ENCODE measurements at regions not wholly inside any gene's neighbourhood (a gene's known extent, or its start where the extent isn't known, plus 50 kb on each side); places are given as distances from the start of the nearest gene placed in this dataset.
A peak's percentile ranks its signal among the peaks of the same experiment; 100 is the strongest.

DNA sequence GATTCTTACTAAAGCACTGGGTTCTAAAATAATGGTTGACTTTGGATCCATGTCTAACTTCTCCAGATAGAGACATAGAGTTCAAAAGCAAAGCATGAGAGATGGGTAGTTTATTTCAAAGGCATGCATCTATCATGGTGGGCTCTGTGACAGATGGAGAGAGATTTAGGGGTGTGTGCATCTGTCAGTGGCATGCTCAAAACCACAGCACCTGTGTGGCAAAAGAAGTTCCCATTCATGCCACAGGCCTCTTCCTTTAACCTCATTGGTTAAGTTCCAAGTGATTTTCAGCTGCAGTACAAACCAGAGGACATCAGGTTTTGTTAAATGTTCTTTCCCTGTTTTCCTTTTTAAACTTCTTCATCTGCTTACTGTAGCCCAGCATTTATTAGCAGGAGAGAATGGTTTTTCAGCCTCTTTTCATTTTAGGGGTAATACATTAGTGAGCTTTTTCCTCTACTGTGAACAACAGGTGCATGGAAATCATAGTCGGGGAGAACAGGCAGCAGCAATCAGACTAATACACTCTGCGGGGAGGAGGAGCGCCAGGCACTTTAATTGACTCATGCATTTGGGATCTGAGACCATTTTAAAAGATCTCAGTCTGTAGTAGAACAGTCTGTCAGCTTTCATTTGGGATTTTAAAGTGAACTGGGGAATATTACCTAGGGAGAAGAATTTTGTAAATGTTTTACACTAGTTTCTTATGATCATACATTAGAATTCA, 52.4 kb upstream of the UPP2 start:
- no peak for ATAC-seq

DNA sequence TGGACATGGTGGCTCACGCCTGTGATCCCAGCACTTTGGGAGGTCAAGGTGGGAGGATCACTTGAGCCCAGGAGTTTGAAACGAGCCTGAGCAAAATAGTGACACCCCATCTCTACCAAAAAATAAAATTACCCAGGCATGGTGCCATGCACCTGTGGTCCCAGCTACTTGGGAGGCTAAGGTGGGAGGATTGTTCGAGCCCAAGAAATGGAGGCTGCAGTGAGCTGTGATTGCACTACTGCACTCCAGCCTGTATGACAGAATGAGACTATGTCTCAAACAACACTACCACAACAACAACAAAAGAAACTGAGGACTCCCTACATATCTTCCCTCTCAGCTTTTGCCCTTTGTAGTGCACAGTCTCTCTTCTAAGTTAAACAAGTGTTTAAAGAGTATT, 53.3 kb upstream of the UPP2 start:
- no peak for ATAC-seq

DNA sequence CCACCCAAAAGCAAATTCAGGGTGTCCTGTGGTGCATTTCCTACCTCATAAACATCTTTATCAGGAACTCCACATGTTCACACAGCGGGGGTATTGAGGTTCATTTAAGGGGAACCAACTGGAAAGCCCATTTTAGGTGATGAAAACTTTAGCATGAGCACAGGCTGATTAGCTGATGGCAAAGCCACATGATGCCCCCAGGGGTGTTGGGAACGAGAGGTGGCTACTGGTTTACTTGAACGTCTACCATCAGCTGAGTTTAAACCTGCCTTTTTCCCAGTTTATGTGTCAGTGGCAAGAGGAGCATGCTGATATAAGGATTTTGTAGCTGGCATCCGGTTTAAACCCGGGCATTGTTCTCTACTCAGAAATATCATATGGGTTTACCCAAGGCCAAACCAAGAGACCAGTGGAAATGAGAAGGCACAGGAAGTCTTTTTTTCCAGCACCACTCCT, 54.5 kb upstream of the UPP2 start:
- no peak for ATAC-seq

DNA sequence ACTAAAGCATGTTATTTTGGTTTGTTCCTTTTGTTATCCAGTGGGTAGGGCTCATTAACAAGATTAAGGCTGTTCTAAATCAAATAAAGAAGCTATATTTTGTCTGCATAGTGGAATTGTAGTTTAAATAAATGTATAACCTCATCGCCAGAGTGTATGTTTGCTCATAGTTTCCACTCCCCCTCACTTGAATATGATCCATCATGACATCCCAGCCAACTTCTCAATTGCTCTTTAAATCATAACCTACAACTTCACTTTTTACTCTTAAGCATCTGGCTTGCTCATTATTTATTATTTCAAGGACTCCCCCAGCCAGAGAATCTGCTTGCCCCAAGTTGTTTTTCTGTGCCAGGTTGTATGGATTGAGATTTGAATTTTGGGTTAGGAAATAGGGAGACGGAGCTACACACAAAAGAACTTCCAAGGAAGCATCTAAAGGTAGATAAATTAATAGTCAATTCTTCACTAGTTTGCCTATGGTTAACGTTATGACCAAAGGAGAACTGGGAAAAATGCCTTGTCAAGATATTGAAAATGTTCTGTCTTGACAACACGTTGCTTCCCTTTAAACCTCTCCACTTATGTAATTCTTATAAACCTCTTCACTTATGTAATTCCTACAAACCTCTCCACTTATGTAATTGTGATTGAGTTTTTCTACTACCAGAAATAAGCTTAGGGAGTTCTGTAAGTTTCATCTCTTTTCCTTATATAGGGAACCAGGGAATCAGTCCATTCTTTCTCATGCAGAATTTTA, 55.4 kb upstream of the UPP2 start:
- ATAC-seq: no peak

DNA sequence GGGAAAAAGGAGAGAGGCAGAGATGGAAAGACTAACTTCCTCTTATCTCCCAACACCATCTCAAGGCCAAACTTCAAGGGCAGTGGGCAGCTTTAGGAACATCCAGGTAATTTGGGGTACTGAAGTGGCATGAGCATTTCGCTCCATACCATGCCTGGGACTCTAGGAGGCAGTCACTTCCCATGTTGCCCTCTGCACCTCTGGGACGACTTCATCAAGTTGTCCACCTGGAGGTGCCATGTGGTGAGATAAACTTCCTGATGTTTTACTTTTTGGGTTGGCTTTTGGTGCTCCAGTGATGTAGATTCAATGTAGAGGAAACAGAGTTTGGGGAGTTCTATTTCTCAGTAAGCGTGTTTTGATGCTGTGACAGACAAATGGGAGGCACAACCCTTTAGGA, 56.3 kb upstream of the UPP2 start:
- no peak for ATAC-seq

DNA sequence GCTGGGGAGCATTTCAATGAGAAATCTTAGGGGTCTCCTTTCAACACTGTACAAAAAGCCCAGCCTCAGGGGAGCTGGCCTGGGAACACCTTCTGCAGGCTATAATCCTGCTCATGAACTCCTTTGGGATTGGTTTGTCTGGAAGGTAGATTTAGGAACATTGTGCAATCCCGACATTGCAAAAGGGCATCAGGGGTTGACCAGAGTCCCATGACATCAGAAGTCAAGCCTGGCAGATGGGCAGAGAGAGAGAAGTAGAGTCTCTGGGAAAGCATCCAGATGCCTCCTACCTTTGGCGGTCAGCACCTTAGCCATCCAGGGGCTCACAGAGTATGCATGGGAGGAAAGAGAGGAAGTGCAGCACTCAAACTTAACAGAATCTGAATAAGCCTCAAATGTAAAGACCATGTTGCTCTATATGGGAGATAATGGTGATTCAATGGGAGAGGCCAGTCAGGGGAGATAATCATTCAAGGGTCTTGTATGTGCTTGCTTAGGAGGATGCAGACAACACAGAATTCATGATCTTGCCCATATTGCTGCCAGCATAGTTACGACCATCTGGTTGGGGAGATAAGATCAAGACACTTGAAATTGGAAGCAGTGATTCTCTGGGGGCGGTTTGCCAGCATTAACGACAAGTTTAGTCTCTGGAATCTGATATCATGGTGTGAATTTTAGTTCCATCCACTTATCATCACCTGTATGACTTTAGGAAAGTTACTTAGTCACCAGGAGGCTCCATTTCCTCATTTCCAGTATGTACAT, 58.3 kb upstream of the UPP2 start:
- no peak for ATAC-seq

DNA sequence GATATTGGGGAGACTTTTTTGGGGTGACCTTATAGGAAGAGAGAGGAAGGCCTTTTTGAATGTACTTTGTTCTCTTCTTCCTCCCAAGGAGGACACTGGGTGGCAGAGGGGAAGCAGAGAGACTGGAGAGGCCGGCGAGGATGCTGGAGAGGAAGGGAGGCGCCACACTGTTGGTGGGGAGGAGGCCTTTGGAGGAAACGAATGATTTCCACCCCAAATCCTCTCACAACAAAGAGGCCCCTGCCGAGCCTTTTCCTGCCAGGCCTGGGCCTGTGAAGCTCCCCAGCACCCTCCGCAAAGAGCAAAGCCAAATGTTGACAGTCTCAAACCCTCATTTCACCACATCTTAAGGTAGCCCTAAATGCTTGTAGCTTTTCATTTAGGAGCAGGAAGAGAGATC, 59.0 kb upstream of the UPP2 start:
- no peak for ATAC-seq

DNA sequence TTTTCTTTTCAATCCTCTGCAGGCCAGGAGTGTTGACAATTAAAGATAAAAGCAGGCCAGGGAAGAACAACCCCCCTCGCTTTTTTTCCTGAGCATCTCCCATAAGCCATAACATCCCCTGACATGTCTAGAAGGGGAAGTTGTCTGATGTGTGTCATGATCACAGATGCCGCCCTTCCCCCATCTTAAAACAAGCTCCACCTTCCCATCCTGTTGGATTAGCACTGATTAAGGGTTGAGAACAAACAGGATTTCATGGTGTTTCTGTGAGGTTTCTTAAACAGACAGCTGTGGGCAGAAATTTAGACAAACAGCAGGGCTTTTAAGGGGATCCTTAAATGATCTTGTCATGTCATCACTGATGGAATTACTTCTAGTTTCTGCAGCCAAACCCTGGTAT, 59.4 kb upstream of the UPP2 start:
- ATAC-seq: no peak

DNA sequence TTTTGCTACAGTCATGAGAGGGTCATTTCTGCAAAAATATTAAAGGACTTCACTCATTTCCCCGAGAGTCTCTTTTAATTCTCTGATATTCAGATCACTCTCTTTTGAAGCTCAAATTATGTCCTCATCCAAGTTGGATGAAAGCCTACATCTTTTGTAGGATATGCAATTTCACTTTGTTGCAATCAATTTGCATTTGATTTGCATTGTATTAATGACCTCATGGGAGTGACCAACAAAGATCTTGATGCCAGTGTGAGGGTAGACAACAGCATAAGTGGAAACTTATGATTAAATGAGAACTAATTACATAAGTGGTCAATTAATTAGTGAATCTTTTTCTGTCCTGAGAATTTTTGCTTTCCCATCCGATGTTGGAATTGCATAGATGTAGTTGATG, 60.3 kb upstream of the UPP2 start:
- ATAC-seq: no peak

DNA sequence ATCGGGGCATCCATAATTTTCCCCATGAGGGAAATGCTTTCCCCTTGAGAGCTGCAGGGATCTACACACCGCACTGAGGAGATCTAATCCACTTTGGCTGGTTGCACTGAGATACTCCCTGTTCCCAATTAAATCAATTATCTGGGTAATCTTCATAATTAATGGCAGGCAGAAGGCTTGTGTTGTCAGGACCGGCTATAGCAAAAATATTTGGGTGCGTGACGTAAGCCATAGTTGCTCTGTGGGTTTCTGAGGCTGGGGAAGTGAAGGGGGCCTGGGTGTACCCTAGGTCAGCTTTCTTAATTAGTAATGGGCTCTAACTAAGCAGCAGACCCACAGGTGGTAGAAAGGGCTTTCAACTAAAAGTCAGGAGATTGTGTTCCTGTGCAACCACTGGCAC, 62.8 kb upstream of the UPP2 start:
- ATAC-seq: no peak

DNA sequence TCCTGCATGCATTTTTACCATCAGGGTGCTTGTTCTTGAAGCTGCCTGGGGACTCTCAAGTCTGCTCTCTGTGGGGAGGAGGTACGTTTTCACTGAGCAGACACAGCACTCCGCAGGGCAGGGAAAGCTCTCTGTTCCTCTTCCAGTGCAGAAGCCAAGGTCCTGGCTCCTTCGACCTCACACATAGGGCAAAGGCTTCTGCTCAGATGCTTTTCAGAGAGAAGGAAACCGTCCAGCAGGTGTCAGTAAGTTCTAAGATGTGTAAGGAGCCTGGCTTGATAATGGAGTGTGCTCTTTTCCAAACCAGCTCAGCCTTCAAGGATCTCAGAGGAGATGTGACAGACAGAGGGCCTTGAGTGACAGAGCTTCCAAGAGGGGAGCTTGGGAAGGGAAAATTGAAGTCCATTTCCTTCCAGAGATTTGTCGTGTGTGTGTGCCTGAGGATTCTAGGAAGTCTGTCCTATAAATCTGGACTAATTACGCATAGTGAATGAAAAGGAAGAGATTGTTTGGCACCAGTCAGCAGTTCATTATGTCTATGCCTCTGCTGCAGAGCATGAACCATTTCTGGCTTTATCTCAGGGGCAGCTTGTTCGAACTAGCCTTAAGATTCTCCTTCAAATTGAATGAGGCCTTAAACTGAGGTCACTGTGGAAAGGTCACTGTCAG, 67.3 kb upstream of the UPP2 start:
- no peak for ATAC-seq

DNA sequence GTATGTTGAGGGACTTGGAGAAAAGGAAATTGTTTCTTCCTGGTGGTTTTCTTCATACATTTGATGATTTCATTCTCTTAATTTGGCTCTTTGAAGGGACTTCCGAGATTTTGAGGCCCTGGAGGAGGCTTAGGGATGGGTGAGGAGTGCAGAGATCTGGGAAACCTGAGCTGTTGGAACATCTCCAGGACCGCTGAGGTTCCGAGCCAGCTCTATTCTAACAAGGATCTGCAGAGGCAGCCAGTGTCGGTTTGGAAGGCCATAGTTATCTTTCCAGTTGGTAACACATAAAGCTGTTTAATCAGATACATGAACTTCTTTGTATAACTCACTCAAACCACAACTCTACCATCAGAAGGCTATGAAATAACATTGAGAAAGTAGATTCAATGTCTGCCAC, 70.3 kb upstream of the UPP2 start:
- no peak for ATAC-seq

DNA sequence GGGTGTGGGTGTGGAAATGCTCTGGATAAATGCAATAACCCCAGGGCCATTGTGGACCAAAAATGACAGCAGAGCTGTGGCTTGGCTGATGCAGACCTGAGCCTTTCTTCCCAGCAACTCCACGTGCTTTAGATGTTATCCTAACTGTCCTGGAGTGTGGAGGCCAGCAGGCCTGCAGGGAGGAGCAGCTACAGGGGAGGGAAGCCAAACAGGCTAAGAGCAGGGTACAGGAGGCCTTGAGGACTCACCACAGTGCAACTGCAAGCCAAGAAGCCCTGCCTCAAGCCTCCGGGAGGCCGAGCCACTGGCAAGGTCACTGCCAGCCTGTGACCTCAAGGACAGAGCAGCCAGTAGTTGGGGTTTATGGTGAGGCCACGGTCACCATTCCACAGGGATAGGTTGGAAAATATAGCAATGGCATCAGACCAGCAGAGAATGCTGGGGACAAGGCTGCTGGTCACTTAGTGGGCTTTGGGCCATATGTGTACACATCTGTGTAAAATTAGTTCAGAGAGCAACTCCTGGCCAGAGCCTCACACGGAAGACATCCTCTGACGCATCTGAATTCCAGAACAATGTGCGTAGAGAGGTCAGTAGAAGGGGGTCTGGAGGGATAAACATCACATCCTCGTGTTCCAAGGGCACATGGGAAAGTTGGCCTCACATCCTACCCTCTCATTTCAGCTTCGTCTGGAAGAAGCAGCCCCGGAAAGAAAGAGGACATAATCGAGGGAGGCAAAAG, 76.2 kb upstream of the UPP2 start:
- ATAC-seq: no peak

DNA sequence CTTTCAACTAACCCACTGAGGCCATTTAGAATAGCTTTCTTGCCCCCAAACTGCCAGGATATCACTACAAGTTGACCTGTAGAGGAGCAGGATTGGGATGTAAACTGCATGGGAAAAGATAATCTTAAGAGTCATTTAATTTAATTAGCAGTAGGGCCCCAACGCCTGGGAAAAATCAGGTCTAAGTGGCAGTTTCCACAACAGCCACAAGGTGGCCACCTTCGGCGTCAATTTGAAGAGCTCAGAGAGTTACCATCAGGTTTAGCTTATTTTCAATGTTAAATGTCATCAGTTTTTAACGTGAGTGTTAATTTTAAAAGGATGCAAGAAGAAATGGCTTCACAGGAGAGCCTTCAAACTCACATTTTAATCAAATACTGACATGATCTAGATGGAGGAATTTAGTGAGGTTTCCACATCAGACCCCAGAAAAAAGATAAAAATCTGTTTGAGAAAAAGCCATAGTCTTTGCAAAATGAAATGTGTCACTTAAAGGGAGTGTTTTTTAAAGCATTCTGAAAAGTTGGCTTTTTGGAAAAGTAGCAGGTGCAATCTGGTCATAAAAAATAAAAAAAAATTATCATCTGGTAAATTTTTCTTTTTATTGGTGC, 77.3 kb upstream of the UPP2 start:
- ATAC-seq: no peak

DNA sequence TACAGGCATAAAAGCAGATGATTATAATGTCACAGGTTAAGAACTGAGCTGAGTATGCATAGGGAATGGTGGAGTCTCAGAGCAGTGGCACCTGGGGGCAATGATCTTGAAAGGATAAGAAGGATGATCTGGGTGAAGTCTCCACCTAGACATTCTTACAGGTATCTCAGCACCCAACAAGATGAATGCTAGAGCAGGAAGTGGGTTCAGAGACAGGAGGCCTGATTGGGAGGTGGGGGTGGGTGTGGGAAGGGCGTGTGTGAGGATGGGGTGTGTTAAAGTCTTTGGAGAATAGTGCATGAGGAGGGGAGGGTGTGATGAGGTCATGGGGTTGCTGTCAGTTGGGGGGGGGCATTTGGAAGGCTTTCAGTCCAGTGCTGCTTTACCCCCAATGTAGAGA, 78.8 kb upstream of the UPP2 start:
- ATAC-seq: no peak

DNA sequence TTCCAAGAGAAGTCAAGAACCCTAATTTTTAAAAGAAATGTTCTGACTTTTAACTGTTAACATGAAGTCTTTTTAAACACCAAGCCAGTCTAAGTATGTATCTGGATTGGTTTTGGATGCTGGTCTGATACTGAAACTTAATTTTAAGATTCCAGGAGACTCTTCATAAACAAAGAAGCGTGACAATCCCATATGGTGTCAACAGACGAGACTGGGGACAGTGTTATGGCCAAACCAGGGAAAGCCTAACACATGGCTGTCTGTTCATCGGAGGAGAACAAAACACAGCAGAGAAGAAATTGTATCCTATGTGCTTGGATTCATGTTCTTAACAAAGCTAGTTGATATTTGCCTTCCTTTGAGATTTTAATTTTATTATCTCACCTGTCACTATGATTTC, 80.5 kb upstream of the UPP2 start:
- no peak for ATAC-seq

DNA sequence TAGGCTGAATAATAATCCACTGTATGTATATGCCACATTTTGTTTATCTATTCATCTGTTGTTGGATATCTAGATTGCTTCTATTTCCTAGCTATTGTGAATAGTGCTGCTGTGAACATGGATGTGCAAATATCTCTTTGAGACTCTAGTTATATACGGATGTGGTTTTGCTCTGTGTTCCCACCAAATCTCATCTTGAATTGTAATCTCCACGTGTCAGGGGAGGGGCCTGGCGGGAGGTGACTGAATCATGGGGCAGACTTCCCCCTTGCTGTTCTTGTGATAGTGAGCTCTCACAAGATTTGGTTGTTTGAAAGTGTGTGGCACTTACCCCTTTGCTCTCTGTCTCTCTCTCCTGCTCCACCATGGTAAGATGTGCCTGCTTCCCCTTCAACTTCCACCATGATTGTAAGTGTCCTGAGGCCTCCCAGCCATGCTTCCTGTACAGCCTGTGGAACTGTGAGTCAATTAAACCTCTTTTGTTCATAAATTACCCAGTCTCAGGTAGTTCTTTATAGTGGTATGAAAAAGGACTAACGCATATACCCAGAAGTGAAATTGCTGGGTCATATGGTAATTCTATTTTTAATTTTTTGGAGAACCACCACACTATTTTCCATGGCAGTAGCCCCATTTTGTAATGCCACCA, 86.1 kb upstream of the UPP2 start:
- no peak for ATAC-seq

DNA sequence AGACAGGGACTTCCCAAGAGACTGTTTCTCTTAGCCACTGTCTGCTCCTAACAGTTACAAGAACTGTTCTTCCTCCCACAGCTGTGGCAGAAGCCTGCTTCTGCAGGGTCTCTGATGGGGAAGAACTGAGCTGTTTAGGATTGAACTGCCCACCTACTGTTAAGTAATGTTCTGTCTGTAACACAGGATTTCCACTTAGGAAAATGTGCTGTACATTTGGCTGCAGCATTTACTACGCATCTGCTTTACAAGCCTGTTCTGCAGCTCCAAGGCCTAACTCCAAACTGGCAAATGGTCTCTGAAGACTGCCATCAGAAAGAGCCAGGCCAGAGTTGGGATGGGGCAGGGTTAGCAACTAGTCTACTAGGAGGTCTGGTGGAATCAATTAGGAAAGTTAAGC, 87.8 kb upstream of the UPP2 start:
- no peak for ATAC-seq

DNA sequence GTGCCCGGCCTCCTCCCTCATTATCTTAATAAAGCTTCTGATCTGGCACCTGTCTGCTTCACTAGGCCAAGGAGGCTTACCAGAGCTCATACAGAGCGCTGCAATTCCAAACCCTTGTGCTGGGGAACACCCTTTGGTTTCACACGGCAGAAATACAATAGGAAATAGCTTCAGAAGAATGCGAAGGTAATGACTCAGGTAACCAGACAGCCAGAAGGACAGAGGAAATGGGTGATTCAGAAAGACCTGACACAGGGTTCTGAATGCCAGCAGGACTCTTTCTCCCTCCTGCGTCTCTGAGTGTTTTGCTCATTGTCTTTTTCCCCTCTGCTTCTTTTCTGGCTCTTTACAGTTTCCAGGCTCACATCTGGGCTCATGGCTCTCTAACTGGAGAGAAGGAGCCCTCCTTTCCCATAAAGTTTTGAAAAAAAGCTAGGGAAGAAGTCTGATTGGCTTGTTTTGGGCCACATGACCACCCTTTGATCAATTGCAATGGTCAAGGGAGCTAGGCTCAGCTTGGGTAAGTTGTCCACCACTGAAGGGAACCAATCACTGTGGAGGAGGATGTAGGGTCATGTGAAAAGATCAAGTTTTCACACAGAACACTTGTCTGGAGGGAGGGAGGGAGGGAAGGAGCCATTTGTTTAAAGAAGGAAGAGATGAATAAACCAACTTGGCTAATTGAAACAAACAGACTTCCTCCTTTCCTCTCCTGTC, 90.5 kb upstream of the UPP2 start:
- peak in 1 of 2 donors; percentile 32 for ATAC-seq

DNA sequence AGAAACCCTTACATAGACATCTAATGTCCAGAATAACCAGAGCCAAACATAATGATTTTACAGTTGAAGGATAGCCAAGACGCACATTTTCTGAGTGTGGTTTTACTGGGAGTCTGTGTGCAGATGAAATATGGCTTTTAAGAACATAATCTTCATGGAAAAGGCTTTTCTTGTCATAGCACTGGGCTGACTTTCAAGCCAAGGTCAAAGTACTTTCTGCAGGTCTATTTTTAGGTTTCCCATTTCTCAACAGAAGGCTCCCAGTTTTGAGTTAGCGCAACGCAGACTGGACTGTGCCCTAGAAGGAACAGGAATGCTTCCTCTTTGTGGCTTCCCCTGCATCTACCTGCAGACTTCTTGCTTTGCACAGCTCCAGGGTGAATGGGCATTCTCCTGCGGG, 92.3 kb upstream of the UPP2 start:
- no peak for ATAC-seq

All from activated CD4-positive, CD25-positive, alpha-beta regulatory T cell treated with anti-CD3 and anti-CD28 coated beads, Interleukin-2, amount 50 U/mL, for 24 hours (primary cell).